HG03064 (cell line): ENCODE measurements at regions not wholly inside any gene's neighbourhood (a gene's known extent, or its start where the extent isn't known, plus 50 kb on each side); places are given as distances from the start of the nearest gene placed in this dataset.

Experiments used
- ATAC-seq: cut with Tn5 transposase; IDR thresholded peaks from one replicate; pipeline ENCODE4 v1.9.1; 2021; ENCODE audit warnings: low read depth; ENCODE audit not compliant: unreplicated experiment

DNA sequence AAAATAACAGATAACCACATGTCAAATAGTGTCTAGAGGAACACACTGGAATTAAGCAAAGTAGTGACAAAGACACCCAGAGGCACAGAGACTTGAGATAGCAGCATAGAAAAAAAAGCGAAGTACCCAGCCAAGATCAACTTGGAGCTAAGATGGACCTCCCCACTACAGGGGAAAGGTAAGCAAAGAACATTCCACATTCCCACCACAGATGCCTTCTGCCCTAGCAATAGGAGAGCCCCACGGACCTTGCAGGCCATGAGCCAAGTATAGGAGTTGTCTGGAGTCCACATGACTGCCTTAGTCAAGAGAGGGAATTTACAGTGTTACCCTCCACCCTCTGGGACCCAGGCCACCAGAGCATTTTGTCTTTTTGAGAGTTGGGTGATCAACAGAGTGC, 110.7 kb upstream of the SPRY2 start:
- no peak for ATAC-seq

DNA sequence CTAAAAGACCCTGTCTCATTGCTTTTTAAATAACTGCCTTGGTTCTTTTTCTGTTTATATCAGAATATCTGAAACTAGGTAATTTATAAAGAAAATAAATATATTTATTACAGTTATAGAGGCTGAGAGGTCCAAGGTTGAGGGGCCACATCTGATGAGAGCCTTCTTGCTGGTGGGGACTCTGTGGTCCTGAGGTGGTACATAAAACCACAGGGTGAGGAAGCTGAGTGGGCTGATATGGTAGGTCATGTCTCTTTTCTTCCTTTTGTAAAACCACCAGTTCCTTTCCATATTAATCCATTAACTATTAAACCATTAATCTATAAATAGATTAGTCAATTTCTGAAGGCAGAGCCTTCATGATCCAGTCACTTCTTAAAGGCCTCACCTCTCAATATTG, 109.5 kb upstream of the SPRY2 start:
- ATAC-seq: no peak

DNA sequence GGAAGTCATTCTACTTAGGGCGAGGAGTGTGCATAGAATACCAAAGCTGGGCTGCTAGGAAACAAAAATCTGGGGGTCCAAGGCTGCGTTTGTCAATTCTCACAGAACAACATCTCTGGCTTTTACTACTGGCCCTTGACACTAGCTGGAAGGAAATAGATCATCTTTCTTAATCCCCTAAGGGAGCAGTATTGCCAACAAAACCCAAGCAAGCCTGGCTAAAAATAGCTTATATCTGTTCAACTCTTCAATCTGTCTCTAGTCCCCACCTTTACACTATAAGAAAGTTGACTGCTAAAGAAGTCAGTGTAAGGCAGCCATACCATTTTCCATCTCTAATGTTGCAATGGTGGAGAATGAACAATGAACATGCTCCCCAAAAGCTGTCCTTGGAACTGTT, 107.8 kb upstream of the SPRY2 start:
- no peak for ATAC-seq

DNA sequence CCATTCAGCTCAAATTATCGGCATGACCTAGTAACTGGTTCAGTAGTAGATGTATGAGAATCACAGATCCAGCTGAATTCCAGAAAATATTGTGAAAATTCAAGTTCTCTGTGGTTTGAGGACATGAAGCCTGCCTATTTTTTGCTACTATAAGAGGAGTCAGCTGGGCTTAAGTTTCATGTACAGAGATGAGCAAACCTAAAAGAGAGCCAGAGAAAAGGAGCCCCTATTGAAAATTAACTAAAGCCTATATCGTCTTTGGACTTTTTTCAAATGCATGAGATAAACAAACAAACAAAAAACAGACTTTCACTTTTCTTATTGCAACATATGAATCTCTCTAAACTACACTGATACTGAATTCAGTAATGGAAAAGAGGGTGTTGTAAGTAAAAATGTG, 106.8 kb upstream of the SPRY2 start:
- no peak for ATAC-seq

DNA sequence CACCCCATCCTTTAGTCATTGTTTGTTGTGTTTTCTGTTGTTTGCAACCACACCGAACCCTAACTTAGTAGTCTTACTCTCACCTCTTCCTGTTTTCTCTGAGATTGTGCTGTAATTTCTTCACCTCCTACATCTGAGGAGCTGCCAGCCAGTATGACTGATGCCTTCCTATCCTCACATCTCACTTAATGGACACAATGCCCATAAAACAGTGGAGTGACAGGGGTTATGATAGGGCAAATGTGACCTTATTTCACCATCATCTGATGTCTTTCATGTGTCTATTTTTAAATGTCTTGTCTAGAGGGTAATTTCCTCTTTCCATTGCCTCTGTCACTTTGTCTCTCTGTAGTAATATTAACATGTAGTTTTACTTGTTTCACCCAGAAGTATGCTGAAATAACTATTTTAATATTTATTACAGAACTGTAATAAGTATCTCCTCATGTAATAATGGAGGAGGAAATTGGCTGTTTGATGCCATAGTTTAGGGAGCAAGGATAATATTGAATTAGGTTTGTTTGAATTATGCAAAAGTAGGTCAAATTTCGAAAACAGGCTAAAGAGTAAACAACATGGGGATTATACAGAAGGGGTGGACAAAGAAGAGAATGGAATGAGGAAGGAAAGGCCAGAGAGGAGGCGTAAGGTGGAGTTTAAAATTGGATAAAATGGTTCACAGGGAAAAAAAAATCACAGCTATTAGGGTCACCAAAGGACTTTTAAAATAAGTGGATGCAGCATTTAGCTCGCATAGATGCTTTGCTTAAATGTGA, 103.5 kb upstream of the SPRY2 start:
- no peak for ATAC-seq

DNA sequence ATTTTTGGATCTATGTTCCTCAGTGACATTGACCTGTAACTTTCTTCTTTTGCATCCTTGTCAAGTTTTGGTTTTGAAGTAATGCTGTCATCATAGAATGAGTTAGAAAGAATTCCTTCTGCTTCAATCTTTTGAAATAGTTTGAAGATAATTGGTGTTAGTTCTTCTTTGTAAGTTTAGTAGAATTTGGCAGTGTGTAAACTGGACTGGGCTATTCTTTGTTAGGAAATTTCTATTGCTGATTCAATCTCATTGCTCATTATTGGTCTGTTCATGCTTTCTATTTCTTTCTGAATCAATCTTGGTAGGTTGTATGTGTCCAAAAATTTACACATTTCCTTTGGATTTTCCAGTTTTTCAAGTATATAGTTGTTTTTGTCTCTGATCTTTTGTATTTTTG, 101.7 kb upstream of the SPRY2 start:
- ATAC-seq: no peak

DNA sequence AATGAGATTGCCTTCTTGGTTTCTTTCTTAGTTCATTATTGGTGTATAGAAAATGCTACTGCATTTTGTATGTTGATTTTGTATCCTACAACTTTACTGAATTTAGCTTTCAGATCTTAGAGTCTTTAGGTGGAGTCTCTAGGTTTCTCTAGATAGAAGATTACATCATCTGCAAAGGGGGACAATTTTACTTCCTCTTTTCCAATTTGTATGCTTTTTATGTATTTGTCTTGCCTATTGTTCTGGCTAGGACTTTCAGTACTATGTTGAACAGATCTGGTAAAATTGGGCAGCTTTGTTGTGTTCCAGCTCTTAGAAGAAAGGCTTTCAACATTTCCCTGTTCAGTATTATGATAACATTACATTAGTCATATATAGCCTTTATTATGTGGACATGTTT, 101.0 kb upstream of the SPRY2 start:
- ATAC-seq: no peak

DNA sequence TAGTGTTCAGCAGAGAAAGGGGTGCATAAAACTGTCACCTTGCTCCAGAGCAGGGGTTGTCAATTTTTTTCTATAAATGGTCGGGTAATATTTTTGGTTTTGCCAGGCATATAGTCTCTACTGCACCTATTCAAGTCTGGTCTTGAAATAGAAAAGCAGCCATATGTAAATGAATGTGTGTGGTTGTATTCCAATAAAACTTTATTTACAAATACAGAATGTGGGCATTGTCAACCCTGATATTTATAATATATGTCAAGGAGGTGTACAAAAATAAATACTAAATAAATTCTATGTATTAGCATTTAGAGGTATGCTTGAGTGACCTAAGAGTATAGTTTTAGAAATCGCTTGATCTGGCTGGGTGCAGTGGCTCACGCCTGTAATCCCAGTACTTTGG, 97.6 kb upstream of the SPRY2 start:
- no peak for ATAC-seq

DNA sequence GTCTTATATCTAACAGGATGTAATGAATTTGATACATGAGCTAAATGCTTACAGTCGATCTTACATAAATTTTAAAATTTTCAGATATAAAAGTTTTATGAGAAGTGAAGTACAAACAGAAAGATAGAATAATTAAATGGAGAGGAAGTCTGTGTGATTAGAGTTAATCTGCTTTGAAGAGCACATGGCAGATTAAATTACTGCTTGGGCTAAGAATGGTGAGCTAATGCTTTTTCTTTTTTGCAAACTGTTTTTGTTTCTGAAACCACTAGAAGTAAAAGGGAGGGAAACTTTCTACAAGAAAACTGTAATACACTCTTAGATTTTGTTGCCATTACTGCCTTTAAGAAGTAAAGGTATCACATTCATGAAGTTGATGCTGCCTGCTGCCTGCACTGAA, 96.3 kb upstream of the SPRY2 start:
- ATAC-seq: no peak

DNA sequence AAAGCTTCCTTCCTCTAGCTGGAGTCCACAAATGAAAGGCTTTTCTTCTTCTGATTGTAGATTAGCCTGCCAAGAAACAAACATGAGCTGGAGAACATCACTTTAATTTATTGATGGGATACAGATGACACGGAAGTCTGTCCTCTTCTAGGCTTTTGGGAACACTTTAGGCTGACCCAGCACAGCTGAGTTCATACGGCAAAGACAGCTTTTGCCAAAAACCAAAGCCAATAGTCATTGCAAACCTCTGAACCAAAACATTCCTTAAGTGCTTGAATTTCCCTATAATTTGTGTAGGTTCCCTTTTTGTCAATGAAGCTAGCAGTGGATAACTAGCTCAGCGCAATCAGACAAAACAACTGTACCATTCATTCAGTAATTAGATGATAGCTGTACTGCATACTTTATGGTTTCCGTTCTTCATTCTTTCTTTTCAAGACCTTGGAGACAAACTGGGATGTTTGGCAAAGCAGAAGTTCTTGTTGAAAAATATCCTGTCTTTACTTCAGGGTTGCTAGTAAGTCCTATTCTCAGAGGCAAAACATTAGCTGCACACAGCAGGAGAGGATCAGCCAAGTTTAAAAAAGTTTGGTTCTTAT, 95.7 kb upstream of the SPRY2 start:
- no peak for ATAC-seq

DNA sequence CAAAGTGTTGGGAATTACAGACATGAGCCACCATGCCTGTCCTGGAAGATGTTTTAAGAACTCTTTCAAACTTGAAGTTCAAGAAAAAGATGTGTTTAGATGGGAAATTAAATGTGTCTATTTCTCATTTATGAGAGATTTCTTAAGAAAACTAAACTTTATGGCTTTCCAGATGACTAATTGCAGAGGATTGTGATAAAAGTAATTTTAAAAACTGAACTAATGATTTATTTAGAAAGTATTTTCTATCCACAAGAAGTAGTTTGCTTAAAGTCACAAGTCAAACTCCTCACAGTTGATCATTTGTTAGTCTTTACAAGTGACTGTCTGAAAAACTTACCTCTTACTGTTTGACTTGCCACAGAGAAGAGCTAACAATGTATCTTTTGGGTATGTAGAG, 89.6 kb upstream of the SPRY2 start:
- ATAC-seq: no peak

DNA sequence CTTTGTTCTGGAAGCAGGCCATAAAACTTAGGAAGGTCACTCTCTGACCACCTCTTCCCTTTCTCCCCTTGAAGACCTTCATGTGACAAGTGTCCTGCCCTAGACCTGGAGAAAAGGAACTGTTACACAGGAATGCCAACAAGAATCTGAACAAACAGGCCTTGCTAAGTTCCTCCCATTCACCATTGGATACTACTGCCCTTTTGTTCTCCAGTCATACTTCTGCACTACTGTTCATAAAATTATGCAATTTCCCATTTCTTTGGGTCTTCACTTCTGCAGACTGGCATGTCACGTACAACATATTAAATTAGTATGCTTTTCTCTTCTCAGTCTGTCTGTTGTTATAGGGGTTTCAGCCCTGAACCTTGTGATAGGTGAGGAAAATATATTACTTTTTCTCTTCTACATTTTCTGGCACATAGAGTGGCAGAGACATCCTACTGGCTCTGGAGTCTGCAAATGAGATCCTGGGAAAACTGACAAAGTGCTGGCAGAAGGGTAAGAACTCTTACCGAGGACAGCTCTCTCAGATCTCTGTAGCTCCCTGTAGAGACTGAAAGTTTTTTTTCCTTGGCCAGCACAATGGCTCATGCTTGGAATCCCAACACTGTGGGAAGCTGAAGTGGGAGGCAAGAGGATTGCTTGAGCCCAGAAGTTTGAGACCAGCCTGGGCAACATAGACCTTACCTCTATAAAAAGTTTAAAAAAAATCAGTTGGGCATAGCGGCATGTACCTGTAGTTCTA, 87.6 kb upstream of the SPRY2 start:
- no peak for ATAC-seq

DNA sequence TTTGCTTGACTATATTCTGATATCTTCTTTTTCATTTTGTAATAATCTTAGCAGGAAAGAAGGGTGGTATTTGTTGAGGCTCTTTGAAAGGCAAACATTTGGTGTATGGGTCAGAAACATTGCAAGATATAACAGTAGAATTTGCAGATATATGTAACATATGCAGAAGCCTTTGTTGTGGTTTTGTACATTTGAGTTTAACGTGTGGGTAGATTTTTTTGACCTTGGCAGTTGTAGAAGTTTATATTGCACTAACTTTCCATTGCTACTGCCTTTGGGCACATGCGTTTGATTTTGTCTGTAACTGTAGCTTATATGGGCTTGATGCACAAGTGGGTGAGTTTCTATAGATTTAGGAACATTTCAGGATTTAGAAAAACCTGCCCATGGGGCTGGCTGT, 78.5 kb upstream of the SPRY2 start:
- ATAC-seq: no peak

DNA sequence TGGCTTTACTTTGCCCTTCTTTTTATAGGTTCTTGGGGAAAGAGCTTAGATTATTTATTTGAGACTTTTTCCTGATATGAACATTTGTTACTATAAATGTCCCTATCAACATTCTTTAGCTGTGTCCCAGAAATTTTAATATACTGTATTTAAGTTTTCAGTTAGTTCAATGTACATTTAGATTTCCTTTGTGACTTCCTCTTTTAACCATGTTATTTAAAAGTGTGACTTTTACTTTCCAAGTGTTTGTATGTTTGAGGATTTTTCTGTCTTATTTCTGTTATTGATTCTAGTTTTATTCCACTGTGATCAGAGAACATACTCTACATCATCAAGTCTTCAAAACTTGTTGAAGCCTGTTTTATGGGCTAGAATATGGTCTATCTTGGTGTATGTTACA, 72.7 kb upstream of the SPRY2 start:
- no peak for ATAC-seq

DNA sequence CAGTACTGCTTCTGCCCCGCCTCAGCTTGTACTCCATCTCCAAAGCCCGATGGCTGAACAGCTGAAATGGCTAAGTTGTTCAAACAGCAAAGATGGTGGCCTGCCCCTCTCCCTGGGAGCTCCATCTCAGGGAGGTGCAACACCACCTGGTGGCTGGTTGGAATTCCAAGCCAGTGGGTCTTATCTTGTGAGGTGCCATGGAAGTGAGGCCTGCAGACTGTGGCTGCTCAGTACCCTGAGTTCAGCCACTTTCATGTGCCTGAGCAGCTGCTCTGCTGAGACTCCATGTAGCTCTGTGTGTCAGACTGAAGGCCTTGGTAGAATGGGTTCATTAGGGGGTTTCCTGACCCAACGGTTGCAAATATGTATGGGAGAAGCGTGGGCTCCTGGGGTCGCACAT, 67.3 kb upstream of the SPRY2 start:
- ATAC-seq: no peak

DNA sequence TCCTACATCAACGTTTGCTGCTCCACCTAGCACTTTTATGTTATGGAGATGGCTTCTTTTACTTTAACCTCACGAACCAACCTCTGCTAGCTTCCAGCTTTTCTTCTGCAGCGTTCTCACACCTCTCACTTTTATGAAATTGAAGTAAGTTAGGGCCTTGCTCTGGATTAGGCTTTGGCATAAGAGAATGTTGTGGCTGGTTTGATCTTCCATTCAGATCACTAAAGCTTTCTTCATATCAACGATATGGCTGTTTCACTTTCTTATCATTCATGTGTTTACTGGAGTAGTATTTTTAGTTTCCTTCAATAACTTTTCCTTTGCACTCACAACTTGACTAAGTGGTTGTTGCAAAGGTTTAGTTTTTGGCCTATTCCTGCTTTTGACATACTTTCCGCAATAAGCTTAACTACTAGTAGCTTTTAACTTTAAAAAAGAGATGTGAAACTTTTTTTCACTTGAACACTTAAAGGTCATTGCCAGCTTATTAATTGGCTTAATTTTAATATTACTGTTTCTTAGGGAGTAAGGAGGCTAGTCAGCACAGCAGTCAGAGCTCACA, 60.0 kb upstream of the SPRY2 start:
- no peak for ATAC-seq

DNA sequence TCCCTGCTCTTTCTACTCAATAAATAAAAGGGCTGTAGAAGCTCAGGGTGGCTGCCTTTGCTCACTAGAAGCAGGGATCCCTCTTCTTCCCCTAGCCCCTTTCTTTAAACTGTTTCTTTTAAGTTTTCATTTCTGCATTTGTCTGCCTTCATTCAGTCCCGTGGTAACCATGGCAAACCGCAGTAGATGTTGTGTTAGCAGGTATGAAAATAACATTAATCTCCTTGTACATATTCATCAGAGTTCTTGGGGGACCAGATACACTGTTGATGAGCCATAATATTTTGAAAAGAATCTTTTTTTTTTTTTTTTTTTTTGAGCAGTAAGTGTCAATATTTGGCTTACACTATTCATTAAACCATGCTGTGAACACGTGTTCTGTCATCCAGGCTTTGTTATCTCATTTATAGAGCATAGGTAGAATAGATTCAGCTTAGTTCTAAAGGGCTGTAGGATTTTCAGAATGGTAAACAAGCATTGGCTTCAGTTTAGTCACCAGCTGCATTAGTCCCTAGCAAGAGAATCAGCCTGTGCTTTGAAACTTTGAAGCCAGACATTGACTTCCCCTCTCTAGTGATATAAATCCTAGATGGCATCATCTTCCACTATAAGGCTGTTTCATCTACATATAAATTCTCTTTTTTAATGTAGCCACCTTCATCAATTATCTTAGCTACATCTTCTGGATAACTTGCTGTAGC, 59.4 kb upstream of the SPRY2 start:
- ATAC-seq: no peak

DNA sequence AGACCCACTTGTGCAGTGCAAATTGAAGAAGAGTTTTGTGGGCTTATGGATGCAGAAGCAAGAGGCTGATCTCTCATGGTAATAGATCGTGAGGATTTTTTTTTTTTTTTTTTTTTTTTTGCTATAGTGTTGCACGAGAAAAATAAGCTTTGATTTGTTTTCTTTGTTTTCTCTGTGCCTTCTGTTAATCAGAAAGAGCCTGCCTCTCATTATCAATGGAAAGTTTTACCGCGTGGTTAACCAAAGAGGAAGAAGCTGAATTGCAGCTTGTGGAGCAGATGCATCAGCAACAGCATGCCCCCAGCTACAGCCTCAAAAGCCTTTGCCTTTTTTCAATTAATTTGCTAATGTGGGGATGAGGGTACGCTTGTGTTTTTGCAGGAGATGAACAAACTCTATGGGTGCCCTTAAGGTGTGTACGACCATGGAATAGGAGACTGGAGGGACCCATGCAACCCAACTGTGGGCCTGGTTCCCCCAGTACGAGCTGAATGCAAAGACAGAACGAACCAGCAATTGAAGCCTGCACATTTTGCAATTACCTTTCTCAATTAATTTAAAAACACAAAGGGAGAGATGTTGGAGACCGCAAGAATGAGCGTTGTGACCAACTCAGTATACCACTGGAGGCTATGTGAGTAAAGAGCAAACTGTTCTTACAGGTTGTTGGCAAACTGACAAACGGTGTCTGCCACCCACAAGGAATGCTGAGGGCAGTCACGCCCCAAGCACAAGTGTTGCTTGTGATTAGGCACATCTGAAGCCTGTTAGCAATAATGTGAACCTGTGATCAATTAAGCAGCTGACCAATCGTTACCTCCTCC, 58.6 kb upstream of the SPRY2 start:
- no peak for ATAC-seq
